ENCODE measurements at regions not wholly inside any gene's neighbourhood (a gene's known extent, or its start where the extent isn't known, plus 50 kb on each side); places are given as distances from the start of the nearest gene placed in this dataset.

DNA sequence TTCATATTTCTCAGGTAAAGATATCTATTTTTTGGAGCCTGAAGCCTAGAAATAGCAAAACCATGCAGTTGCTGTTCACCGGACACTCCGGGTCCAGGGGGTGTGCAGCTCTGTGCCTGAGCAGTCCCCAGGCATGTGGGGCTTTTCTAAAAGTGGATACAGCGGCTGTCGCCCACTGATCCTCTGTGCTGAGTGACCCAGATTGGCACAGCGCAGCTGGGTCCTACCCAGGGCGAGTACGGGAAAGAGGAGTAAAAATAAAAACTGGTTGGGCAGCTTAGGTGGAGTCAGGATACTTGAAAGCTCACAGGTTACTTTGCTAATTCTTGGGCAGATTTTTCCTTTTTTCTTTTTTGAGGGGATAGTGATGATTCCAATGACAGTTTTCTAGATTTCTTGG is 118.8 kb downstream of the UCHL1 start:
- peak; percentile 38 for DNase-seq (ENCODE audit: low spot score)
- H3K4me3 ChIP-seq: no peak overlapping the region
- H3K27ac ChIP-seq: no peak overlapping the region
- intact Hi-C loops (cut with DNase I): no loop called here
- no peaks in the 10 kb centered on the region for H3K36me3 ChIP-seq
- H3K27me3 ChIP-seq (replicated peaks; ENCODE audit: insufficient read depth): no peaks in the 10 kb centered on the region
- no peaks in the 10 kb centered on the region for H3K9me3 ChIP-seq
- no peaks in the 10 kb centered on the region for H3K4me1 ChIP-seq (replicated peaks)
- 47% methylated on average over 7 of the region's 7 CpGs for WGBS
- no peak for TF ChIP-seq POLR2A (IDR thresholded peaks at IDR 0.05)
- TF ChIP-seq POLR2AphosphoS5 (IDR thresholded peaks at IDR 0.05): peak; percentile 52
- TF ChIP-seq, protein P1, sequence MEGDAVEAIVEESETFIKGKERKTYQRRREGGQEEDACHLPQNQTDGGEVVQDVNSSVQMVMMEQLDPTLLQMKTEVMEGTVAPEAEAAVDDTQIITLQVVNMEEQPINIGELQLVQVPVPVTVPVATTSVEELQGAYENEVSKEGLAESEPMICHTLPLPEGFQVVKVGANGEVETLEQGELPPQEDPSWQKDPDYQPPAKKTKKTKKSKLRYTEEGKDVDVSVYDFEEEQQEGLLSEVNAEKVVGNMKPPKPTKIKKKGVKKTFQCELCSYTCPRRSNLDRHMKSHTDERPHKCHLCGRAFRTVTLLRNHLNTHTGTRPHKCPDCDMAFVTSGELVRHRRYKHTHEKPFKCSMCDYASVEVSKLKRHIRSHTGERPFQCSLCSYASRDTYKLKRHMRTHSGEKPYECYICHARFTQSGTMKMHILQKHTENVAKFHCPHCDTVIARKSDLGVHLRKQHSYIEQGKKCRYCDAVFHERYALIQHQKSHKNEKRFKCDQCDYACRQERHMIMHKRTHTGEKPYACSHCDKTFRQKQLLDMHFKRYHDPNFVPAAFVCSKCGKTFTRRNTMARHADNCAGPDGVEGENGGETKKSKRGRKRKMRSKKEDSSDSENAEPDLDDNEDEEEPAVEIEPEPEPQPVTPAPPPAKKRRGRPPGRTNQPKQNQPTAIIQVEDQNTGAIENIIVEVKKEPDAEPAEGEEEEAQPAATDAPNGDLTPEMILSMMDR (IDR thresholded peaks at IDR 0.05): no peak

DNA sequence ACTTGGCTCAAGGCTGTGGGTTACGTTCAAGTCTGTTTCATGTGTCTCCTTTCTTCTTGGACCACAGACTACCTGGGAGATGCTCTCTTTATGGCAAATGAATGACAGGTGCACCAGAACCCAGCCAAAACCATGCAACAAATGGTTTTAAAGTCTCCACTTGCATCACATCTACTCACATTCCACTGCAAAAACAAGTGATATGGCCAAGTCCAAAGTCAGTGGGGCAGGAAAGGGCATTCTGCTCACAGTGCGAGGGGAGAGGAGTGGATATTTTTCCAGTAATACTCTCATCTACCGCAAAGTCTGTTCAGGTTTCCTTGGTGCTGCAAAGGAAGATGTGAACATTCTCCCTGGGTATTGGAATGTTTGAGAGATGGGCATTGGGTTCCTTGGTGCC is 120.5 kb downstream of the UCHL1 start:
- no peaks in the 10 kb centered on the region for H3K27me3 ChIP-seq (replicated peaks; ENCODE audit: insufficient read depth)
- no peak overlapping the region for H3K4me3 ChIP-seq
- TF ChIP-seq POLR2A (IDR thresholded peaks at IDR 0.05): no peak
- TF ChIP-seq, protein P1 (IDR thresholded peaks at IDR 0.05): no peak
- no peaks in the 10 kb centered on the region for H3K36me3 ChIP-seq
- H3K4me1 ChIP-seq (replicated peaks): peaks cover 4% of the 10 kb centered on the region
- H3K9me3 ChIP-seq: no peaks in the 10 kb centered on the region
- 94% methylated on average over 3 of the region's 3 CpGs for WGBS
- no peak overlapping the region for H3K27ac ChIP-seq
- intact Hi-C loops (cut with DNase I): no loop called here
- DNase-seq (ENCODE audit: low spot score): no peak

DNA sequence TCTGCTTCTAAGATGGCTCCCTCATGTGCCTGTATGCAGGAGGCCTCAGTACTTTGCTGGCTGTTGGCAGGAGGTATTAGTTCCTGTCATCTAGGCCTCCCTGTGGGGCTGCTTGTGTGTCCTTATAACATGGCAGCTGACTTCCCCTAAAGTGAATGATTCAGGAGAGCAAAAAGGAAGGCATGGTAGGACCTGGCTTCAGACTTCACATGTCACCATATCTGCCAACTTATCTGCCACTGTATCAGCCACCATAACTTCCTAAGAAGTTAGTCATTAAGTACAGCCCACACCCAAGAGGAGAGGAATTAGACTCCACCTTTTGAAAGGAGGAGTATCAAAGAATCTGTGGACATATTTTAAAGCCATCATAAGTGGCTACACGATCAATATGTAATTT is 122.5 kb downstream of the UCHL1 start:
- intact Hi-C loops (cut with DNase I): no loop called here
- Histone ChIP-seq H3K4me1 (replicated peaks) (peaks cover 4% of the 10 kb centered on the region), H3K27me3 (replicated peaks; ENCODE audit: insufficient read depth) (no peaks in the 10 kb centered on the region), H3K36me3 (no peaks in the 10 kb centered on the region), H3K27ac (no peak overlapping the region), H3K4me3 (no peak overlapping the region), H3K9me3 (no peaks in the 10 kb centered on the region)
- no peak for DNase-seq (ENCODE audit: low spot score)
- 97% methylated on average over 1 of the region's 1 CpG for WGBS
- TF ChIP-seq POLR2AphosphoS5 (IDR thresholded peaks at IDR 0.05) (no peak), POLR2A (IDR thresholded peaks at IDR 0.05) (no peak)
- TF ChIP-seq, protein P1 (IDR thresholded peaks at IDR 0.05): no peak

DNA sequence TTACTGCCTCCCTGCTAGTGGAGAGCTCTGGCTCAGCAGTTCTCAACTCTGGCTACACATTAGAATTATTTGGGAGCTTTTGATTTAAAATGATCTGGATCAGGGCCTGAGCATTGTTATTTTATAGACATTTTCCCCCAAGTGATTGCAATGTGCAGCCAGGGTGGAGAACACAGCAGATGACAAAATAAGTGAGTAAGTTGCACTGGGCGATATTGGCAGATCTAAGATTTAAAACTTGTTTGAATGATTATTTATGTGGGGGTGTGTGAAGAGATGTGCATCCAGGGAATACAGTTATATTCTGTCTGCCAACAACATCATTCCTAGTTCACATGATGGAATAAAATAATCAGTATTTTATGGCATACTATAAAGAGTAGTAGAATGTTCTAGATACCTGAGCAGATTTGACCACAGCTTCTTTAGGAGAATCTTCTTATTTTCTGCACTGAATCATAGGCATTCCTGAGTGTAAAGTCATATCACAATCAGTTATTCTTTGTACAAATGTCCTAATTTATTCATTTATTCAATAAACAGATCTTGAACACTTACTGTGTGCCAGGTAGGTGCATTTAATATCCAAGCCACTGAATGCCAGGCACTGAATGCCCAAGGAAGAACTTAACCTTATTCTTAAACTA is 123.9 kb downstream of the UCHL1 start:
- no peaks in the 10 kb centered on the region for H3K9me3 ChIP-seq
- DNase-seq (ENCODE audit: low spot score): no peak
- peaks cover 4% of the 10 kb centered on the region for H3K4me1 ChIP-seq (replicated peaks)
- intact Hi-C loops (cut with DNase I): no loop called here
- H3K4me3 ChIP-seq: no peak overlapping the region
- WGBS: 81% methylated on average over 1 of the region's 1 CpG
- H3K27me3 ChIP-seq (replicated peaks; ENCODE audit: insufficient read depth): no peaks in the 10 kb centered on the region
- no peaks in the 10 kb centered on the region for H3K36me3 ChIP-seq
- no peak for TF ChIP-seq POLR2AphosphoS5 (IDR thresholded peaks at IDR 0.05)
- TF ChIP-seq POLR2A (IDR thresholded peaks at IDR 0.05): no peak
- TF ChIP-seq, protein P1 (IDR thresholded peaks at IDR 0.05): no peak
- no peak overlapping the region for H3K27ac ChIP-seq

DNA sequence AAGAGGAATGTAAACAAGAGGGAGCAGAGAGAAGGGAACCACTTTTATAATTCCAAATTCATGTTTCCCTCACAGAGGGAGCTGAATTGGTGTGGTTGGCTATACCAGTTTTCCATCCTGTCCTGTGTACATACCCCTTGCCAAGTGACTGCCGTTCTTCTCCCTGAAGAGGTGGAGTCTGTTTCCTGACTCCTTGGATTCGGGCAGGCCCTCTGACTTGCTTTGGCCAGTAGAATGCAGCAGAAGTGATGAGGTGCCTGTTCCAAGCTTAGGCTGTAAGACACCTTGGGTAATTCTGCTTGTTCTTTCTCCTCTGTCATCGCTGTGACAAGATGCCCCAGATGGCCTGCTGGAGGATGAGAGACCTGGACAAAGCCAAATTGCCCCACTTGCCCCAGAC is 124.7 kb downstream of the UCHL1 start:
- no peak for DNase-seq (ENCODE audit: low spot score)
- intact Hi-C loops (cut with DNase I): no loop called here
- 54% methylated on average over 3 of the region's 3 CpGs for WGBS
- Histone ChIP-seq H3K27ac (no peak overlapping the region), H3K4me3 (no peak overlapping the region), H3K4me1 (replicated peaks) (peaks cover 4% of the 10 kb centered on the region), H3K9me3 (no peaks in the 10 kb centered on the region), H3K27me3 (replicated peaks; ENCODE audit: insufficient read depth) (no peaks in the 10 kb centered on the region), H3K36me3 (no peaks in the 10 kb centered on the region)
- TF ChIP-seq, protein P1 (IDR thresholded peaks at IDR 0.05): no peak
- TF ChIP-seq POLR2AphosphoS5 (IDR thresholded peaks at IDR 0.05): no peak
- TF ChIP-seq POLR2A (IDR thresholded peaks at IDR 0.05): no peak

All from prostate gland (tissue), 2 donors.